CD14-positive monocyte (primary cell): ENCODE measurements at regions not wholly inside any gene's neighbourhood (a gene's known extent, or its start where the extent isn't known, plus 50 kb on each side); places are given as distances from the start of the nearest gene placed in this dataset.

Experiments
- DNase-seq, 3 donors: peaks; one replicate each; pipeline ENCODE4 v3.0.0-alpha.2; 2011 to 2022
- H2AFZ ChIP-seq: 2 replicates; pipeline ENCODE4 v1.6.0; 2012; ENCODE audit warnings: mild to moderate bottlenecking, low read depth, low read length, inconsistent platforms; ENCODE audit not compliant: insufficient read depth, poor library complexity, severe bottlenecking
- H3K27ac ChIP-seq, 2 donors: 1 replicate in 1 of 2; 2 replicates in 1 of 2; pipeline ENCODE4 v1.5.1; 2012 to 2013; ENCODE audit warnings: low read length in 2 of 2, control low read depth in 1 of 2, inconsistent platforms in 1 of 2, low read depth in 1 of 2, mild to moderate bottlenecking in 1 of 2
- H3K27me3 ChIP-seq, 2 donors: one replicate each; pipeline versions ENCODE4 v1.6.0 to v1.6.1; 2011 to 2013; ENCODE audit warnings: low read length in 2 of 2; ENCODE audit not compliant: control insufficient read depth in 2 of 2, insufficient read depth in 2 of 2
- H3K36me3 ChIP-seq, 2 donors: replicated peaks in 1 of 2; 1 replicate in 1 of 2; 2 replicates in 1 of 2; pipeline versions ENCODE4 v1.5.1 to v1.6.1; 2012 to 2013; ENCODE audit warnings: low read length in 2 of 2, control low read depth in 1 of 2, inconsistent platforms in 1 of 2, mild to moderate bottlenecking in 1 of 2; ENCODE audit not compliant: insufficient read depth in 2 of 2, control insufficient read depth in 1 of 2
- H3K4me1 ChIP-seq, 2 donors: 1 replicate in 1 of 2; 2 replicates in 1 of 2; pipeline versions ENCODE4 v1.5.1 to v1.6.1; 2012 to 2013; ENCODE audit warnings: low read length in 2 of 2, control low read depth in 1 of 2, inconsistent platforms in 1 of 2, mild to moderate bottlenecking in 1 of 2, moderate library complexity in 1 of 2; ENCODE audit not compliant: insufficient read depth in 2 of 2, control insufficient read depth in 1 of 2
- H3K4me2 ChIP-seq: replicated peaks from 2 replicates; pipeline ENCODE3; 2012; ENCODE audit warnings: low read length, moderate library complexity, mild to moderate bottlenecking; ENCODE audit not compliant: poor library complexity, severe bottlenecking; ENCODE audit errors: extremely low read depth
- H3K4me3 ChIP-seq, 3 experiments: fragments of 200-600 bp in 1 of 3; sonication (generic) in 1 of 3; replicated peaks in 1 of 3; 1 replicate in 2 of 3; 2 replicates in 1 of 3; pipeline ENCODE4 v1.5.1; 2011 to 2013; ENCODE audit warnings: low read length in 3 of 3, mild to moderate bottlenecking in 3 of 3, control low read depth in 2 of 3, low read depth in 2 of 3, inconsistent platforms in 1 of 3, moderate library complexity in 1 of 3
- H3K79me2 ChIP-seq: 2 replicates; pipeline ENCODE4 v1.6.0; 2012; ENCODE audit warnings: mild to moderate bottlenecking, control low read depth, inconsistent platforms, low read length, moderate library complexity; ENCODE audit not compliant: insufficient read depth
- H3K9ac ChIP-seq: 2 replicates; pipeline ENCODE4 v1.6.0; 2017; ENCODE audit warnings: low read length, mild to moderate bottlenecking; ENCODE audit not compliant: insufficient read depth, poor library complexity, severe bottlenecking
- H3K9me3 ChIP-seq, 2 donors: replicated peaks in 1 of 2; 1 replicate in 1 of 2; 2 replicates in 1 of 2; pipeline versions ENCODE4 v1.5.1 to v1.6.1; 2012 to 2013; ENCODE audit warnings: low read length in 2 of 2, control low read depth in 1 of 2; ENCODE audit not compliant: control insufficient read depth in 1 of 2, insufficient read depth in 1 of 2
- H4K20me1 ChIP-seq: 2 replicates; pipeline ENCODE4 v1.6.0; 2012; ENCODE audit warnings: mild to moderate bottlenecking, low read length, control low read depth, moderate library complexity; ENCODE audit not compliant: insufficient read depth
- H3K27ac Mint-ChIP-seq, 7 donors: one replicate each; pipeline ENCODE4 v1.8.0; 2020; ENCODE audit warnings: mild to moderate bottlenecking in 7 of 7, mixed read lengths in 7 of 7, moderate library complexity in 6 of 7, inconsistent platforms in 2 of 7
- H3K27me3 Mint-ChIP-seq, 3 donors: one replicate each; pipeline ENCODE4 v1.8.0; 2021 to 2022; ENCODE audit warnings: low read depth in 3 of 3, mild to moderate bottlenecking in 3 of 3, mixed read lengths in 3 of 3, moderate library complexity in 3 of 3, inconsistent platforms in 1 of 3
- H3K36me3 Mint-ChIP-seq, 2 donors: one replicate each; pipeline ENCODE4 v1.8.0; 2020; ENCODE audit warnings: mixed read lengths in 2 of 2, inconsistent platforms in 1 of 2, mild to moderate bottlenecking in 1 of 2
- H3K4me1 Mint-ChIP-seq: one replicate; pipeline ENCODE4 v1.8.0; 2020; ENCODE audit warnings: mild to moderate bottlenecking, mixed read lengths
- H3K4me3 Mint-ChIP-seq, 2 donors: one replicate each; pipeline ENCODE4 v1.8.0; 2020; ENCODE audit warnings: mild to moderate bottlenecking in 2 of 2, mixed read lengths in 2 of 2, moderate library complexity in 1 of 2
- H3K9me3 Mint-ChIP-seq, 7 donors: one replicate each; pipeline ENCODE4 v1.8.0; 2020 to 2022; ENCODE audit warnings: mixed read lengths in 7 of 7, mild to moderate bottlenecking in 6 of 7, moderate library complexity in 6 of 7, inconsistent platforms in 2 of 7
- CTCF ChIP-seq: fragments of 200-600 bp; IDR thresholded peaks from one replicate; pipeline ENCODE4 v1.8.0; 2022; ENCODE audit warnings: antibody characterized with exemption, mild to moderate bottlenecking
- WGBS: methylation state at CpG from one replicate; pipeline ENCODE4 v1.1.5; 2013; ENCODE audit warnings: missing lambda C conversion rate; ENCODE audit not compliant: insufficient coverage; 5-methylcytosine and 5-hydroxymethylcytosine counted together
- intact Hi-C, 2 donors: fragments of 100-400 bp; cut with micrococcal nuclease; formaldehyde crosslinking; loops; one replicate each; pipeline versions ENCODE4 v1.15.0 to v1.15.1; 2023

- TF ChIP-seq CTCF = no peak
- Histone ChIP-seq H2AFZ (no peak overlapping the region), H4K20me1 (no peaks in the 10 kb centered on the region), H3K27me3 (no peaks in the 10 kb centered on the region), H3K79me2 (no peaks in the 10 kb centered on the region), H3K9me3 (no peaks in the 10 kb centered on the region), H3K4me1 (no peaks in the 10 kb centered on the region), H3K4me3 (no peak overlapping the region), H3K27ac (no peak overlapping the region), H3K4me2 (no peak overlapping the region), H3K36me3 (no peaks in the 10 kb centered on the region), H3K9ac (no peak overlapping the region)
- intact Hi-C loops = no loop called here
- Mint-ChIP-seq H3K9me3 (peaks cover 0 to 3% (median 0%) of the 10 kb centered on the region in 7 donors), H3K27ac (no peak overlapping the region), H3K36me3 (no peaks in the 10 kb centered on the region), H3K4me3 (no peak overlapping the region), H3K4me1 (no peaks in the 10 kb centered on the region), H3K27me3 (peaks cover 0 to 3% (median 0%) of the 10 kb centered on the region in 3 donors)
- no peak for DNase-seq
- WGBS = 95% methylated on average over 8 of the region's 9 CpGs
Observed at GRCh38 chr2:18299423-18300212, 260.8 kb downstream of the RDH14 start.

GRCh38 chr2:18297534-18298058, 262.9 kb downstream of the RDH14 start:
- WGBS = no CpG with 5 or more reads among the region's 6 CpGs
- H4K20me1 ChIP-seq = no peaks in the 10 kb centered on the region
- TF ChIP-seq CTCF = no peak
- no peak for DNase-seq
- H3K79me2 ChIP-seq = no peaks in the 10 kb centered on the region
- no peaks in the 10 kb centered on the region for H3K27me3 Mint-ChIP-seq
- no peak overlapping the region for H3K27ac ChIP-seq
- no peaks in the 10 kb centered on the region for H3K36me3 Mint-ChIP-seq
- no peak overlapping the region for H3K4me3 Mint-ChIP-seq
- no peaks in the 10 kb centered on the region for H3K9me3 ChIP-seq
- no peak overlapping the region for H3K4me2 ChIP-seq
- no peak overlapping the region for H3K27ac Mint-ChIP-seq
- no peak overlapping the region for H3K4me3 ChIP-seq
- H3K36me3 ChIP-seq = no peaks in the 10 kb centered on the region
- H3K9me3 Mint-ChIP-seq = no peaks in the 10 kb centered on the region
- no peak overlapping the region for H3K9ac ChIP-seq
- H3K27me3 ChIP-seq = no peaks in the 10 kb centered on the region
- intact Hi-C loops = no loop called here
- no peaks in the 10 kb centered on the region for H3K4me1 ChIP-seq
- no peak overlapping the region for H2AFZ ChIP-seq
- no peaks in the 10 kb centered on the region for H3K4me1 Mint-ChIP-seq
